Sciatic nerve (tissue), 2 donors: ENCODE measurements at regions not wholly inside any gene's neighbourhood (a gene's known extent, or its start where the extent isn't known, plus 50 kb on each side); places are given as distances from the start of the nearest gene placed in this dataset.
A peak's percentile ranks its signal among the peaks of the same experiment; 100 is the strongest.

Experiments
- ATAC-seq: fragments of 200-7000 bp; cut with Tn5 transposase; one replicate; pipeline ENCODE4 v1.9.1; 2020; ENCODE audit warnings: mild to moderate bottlenecking, moderate library complexity
- DNase-seq: peaks from one replicate; pipeline ENCODE4 v3.0.0-alpha.2; 2020; ENCODE audit warnings: low spot score
- intact Hi-C: fragments of 100-400 bp; cut with DNase I; formaldehyde crosslinking; loops from one replicate; pipeline ENCODE4 v1.14.2; 2022
- donor health status: DM: no; HTN: no; CAD: no.
- donor health status: DM: no; HTN: no; CAD: no.

DNA sequence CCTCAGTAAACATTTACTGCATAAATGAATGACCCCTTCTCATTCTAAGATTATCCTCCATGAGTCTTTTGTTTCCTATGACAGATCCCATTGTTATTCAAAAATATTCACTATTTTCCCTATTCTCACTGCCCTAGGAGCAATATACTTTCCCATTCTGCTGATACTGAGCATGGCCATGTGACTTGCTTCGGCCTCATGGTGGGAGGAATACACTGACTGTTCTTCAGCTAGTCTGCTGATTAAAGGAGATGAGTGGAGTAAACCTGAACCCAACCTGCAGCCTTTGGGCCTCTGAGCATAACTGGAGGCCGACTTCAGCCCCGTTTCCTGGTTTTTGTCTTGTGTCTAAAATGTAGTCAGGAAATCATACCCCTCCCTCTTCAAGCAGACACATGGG, 531.8 kb upstream of the SALL1 start:
- no peak for DNase-seq
- intact Hi-C loops: no loop called here
- ATAC-seq: no peak

DNA sequence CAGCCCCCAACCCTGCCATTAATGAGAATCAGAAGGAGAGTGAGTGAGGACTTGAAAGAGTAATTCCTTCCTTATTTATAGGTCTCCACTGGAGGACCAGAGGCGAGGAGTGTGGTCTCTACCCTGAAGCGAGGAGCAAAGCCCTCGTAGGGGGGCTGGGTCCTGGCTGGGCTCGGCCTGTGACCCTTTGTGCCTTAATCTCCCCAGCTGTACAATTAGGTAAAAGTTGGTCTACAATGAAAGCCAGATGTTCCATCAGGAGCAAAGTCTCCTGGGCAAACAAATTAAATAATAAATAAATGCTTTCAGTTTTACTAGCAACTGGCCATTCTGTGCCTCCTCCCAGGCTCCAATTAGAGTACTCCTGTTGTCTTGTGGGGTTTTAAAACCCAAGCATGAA, 523.5 kb upstream of the SALL1 start:
- intact Hi-C loops: no loop called here
- no peak for DNase-seq

DNA sequence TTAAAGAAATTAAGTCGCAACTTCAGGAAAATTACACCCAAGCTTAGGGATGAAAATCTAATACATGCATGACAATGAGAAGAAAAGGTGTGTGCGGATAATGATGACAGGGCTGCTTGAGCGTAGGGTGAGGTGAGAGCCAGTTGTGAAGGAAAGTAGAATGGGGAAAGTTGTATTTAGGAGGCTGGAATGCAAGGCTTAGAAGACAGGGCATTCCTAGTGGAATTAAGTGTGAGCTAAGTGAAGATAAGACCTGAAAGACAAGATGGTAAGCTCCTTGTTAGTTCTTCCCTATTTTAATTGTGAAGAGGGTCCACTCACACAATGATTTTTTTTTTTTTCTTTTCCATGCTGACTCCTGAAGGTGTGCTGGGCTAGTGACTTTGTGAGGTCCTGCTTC, 519.5 kb upstream of the SALL1 start:
- no peak for DNase-seq
- intact Hi-C loops: no loop called here
- ATAC-seq: no peak

More for the DNA sequence above, 523.5 kb upstream of the SALL1 start:
- peak; percentile 83 for ATAC-seq

DNA sequence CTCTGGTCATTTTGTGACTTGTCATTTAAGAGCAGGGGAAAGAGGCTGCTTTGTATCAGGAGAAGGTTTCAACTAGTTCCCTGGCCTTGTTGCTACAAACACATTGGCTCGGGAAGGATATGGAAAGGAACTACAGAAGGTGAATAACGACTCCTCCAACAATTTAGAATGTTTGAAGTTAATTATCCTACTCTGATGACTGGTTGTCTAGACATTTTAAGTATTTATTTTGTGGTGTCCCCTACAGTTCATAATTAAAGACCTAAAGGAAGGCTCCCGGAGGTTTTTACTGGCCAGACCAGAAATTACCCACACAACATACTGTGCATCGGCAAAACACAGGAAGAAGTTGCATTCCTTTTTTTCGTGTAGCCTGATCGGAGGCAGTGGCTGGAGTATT, 515.8 kb upstream of the SALL1 start:
- DNase-seq: no peak
- intact Hi-C loops: no loop called here
- no peak for ATAC-seq

DNA sequence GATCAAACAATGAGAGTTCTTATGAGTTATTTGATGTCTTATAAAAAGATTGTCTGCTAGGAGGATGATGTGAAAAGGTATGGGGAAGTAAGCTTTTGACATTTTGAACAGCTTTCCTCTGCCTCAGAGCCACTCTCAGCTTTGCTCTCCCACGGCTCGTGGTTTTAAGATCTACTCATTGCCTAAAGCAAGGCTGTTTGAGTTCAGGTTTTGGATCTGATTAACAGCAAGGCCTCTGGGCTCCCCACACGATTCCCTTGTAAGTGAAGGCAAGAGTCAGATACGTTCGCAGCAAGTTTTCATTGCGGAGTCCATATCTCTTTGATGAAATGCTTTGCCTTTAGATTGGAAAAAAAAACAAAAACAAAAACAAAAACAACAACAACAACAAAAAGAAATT, 515.0 kb upstream of the SALL1 start:
- ATAC-seq (no peak), DNase-seq (no peak)
- intact Hi-C loops: no loop called here

DNA sequence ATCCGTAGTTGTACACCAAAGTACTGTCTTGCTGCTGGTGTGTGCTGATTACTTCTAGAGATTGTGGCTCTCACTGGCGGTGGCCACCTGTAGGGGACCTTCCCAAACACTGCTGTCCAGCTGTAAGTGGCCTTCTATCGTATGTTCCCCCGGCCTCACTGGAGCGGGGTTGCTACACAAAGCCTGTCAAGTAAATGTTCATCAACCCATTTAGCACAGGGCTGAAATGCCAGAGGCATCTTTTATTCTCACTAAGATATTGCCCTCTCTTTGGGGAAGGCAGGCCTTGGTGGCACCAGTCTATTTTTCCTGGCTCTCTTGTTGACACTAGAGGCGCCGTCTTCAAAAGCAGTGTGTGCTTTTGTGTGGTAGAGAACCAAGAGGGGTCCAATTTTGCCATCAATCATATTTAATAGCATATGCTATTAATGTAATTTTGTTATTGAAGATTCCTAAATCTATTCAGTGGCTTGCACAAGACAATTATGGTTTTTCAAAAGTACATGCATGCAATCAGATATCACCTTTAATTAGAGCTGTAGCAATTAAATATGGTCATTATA, 514.4 kb upstream of the SALL1 start:
- ATAC-seq: no peak
- intact Hi-C loops: no loop called here
- no peak for DNase-seq

DNA sequence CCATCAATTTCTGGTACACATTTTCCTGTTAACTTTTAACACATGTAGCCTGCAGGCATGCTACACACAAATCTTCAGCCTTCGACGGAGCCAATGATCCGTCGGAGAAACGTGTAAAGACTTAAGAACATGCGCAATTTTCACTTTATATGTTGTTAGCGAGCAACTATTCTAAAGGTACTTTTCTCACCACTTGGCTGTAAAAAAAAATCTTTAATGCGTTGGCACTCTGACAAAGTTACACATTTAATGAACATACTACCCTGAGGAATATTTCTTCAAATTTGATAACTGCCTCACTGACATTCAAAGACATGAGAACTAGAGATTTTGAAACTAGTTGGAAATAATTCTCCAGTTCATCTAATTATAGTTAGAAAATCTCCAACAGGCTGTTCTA, 507.5 kb upstream of the SALL1 start:
- ATAC-seq (no peak), DNase-seq (no peak)
- intact Hi-C loops: no loop called here

DNA sequence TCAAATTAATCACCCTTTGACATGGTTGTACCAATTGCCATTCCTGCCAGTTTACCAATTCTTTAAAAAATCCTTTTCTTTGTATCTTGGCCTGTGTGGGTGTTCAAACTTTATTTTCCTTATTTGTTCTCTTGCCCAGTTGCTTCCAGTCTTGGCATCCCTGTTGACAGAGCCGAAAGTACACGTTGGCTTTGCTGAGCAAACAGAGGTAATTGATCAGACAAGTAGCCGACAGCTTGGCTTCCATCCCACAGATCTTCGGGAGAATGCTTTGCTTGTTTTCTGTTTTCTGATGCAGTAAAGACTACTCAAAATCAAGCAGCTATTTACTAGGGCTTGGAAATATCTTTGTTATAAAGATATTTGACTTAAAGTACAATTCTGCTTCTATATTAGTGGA, 506.8 kb upstream of the SALL1 start:
- no peak for DNase-seq
- no peak for ATAC-seq
- intact Hi-C loops: no loop called here

DNA sequence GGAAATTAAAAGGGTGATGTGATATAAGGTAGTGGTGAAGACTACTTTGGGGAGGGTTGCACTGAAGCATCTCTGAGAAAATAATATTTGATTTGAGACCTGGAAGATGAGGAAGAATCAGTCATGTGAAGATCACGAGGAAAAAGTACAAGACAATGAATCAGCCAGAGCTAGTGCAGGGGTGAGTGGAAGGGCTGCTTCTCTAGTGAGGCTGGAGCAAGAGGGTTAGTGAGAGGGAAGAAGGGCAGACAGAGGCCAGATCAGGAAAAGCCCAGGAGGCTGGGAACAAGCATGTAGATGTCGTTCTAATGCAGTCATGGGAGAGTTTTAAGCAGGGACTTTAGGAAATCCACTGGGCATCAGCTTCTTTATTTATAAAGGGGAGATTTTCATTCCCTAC, 504.2 kb upstream of the SALL1 start:
- ATAC-seq (no peak), DNase-seq (no peak)
- intact Hi-C loops: no loop called here

DNA sequence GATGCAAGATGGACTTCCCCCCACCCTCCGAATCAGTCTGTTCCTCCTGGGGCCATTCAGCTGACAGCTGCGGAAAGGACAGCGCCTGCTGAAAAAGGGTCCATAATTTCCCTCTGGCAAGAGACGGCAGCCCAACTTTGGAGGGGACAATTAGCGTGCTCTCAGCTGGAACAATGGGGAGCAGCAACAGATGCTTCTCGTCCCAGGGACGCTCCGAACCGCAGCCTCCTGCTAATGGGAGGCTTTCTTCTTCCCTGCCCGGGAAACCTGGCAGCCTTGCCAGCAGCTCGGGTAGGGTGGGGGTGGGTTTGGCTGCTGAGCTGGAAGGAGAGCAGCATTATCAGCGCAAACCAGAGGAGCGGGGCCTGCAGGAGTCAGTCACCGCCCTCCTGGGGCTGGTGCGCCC, 500.0 kb upstream of the SALL1 start:
- intact Hi-C loops: no loop called here
- ATAC-seq (no peak), DNase-seq (no peak)

DNA sequence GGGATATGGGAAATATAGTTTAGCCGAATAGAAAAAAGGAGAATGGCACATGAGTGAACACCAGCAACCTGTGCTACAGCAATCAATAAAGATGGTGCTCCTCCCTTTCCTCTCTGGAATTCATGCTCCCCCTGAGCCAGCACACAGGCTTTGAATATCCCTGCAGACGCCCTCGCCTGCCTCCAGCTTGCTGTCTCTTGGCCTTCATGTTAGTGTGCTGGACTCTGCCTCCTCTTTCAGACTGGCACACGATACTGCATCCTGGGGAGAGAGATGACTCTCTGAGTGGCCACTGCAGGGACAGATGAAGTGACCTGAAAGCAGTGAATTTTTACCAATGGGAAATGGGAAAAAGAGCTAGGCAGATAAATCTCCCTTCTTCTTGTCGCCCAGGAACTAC, 498.6 kb upstream of the SALL1 start:
- ATAC-seq (no peak), DNase-seq (no peak)
- intact Hi-C loops: no loop called here

DNA sequence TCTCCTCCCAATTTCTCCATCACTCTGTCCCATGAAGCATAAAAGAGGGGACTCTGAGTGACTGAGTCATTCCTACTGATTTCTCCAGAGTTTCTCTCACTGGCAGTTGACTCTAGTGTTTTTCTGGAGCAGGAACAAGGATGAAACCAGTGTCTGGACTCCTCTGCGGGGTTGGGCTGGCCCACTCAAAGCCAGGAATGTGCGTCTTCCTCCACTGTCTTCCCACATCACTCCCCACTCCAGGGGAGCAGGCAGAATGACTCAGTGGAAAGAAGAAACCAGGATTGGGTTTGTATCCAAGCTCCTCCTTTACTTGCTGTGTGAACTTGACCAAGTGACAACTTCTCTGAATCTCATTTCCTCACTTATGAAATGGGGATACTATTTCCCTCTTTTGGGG, 497.5 kb upstream of the SALL1 start:
- no peak for DNase-seq
- intact Hi-C loops: no loop called here
- ATAC-seq: no peak

DNA sequence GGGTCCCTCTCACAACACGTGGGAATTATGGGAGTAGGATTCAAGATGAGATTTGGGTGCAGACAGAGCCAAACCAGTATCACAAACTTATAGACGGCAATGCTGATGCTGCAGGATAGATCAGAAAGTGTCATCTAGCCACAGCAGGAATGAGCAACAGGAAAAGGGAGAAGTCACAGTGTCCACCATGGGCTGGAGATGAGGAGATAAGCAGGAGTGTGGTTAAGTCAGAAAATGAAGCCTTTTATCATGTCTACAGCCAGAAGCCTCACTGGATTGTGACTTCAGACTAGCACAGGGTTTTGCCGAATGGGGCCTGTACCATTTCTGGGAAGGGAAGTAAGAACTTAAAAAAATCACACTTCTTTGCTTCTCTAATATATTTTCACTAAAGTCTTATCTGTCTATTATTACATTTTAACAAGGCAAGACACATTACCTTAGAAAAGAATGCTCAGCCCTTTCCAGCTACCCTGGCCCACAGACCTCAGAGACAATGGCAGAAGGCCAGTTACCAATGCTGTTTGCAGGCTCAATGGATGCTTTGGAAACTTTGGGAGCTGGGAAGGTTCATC, 490.2 kb upstream of the SALL1 start:
- intact Hi-C loops: no loop called here
- ATAC-seq (no peak), DNase-seq (no peak)

DNA sequence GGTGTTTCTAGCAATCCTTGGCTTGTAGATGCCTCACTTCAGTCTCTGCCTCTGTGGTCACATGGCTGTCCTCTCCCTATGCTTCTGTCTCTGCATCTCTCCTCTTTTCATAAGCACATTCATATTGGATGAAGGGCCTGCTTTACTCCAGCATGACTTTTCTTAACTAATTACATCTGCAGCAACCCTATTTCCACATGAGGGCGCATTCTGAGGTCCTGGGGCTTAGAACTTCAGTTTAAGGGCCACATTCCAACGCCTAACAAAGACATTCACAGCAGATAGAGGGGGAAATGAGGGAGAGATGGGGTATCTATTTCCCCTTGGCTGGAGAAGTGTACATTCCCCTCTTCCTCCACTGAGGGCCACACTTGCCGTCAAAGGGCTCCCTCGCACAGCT, 489.1 kb upstream of the SALL1 start:
- intact Hi-C loops: no loop called here
- no peak for DNase-seq
- no peak for ATAC-seq

DNA sequence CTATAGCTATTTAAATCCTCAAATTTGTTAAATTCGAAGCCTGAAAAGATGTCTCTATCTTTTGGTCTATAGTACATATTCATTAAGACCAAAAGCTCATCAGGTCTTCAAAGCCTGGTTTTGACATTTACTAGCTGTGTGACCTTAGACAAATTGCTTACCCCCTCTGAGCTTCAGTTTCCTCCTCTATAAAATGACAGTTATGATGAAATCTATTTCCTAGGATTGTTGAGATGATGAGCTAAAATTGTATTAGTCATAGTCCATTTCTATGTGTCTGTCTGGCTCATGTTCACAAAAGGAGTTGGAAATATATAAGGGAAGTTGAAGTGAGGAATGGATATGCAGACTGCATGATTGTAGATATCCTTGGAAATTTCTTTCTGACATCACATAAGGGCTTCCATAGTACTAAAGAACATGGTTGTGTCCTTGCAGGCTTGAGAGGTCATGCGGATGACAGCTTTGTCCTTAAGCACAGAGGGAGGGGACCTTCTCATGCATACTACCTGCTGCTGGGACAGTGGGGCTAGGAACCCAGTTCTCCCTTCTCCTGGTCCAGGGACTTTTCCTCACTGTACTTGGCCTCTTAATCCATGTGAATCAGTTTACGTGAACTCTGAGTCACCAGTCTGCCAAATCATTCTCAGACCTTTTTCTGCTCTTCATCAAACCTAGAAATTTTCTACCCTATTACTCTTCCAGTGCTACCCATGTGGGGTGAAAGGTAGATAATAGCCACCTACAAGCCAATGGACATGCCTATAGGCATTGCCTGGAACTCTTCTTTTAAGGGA, 487.5 kb upstream of the SALL1 start:
- DNase-seq: no peak
- intact Hi-C loops: no loop called here
- no peak for ATAC-seq

DNA sequence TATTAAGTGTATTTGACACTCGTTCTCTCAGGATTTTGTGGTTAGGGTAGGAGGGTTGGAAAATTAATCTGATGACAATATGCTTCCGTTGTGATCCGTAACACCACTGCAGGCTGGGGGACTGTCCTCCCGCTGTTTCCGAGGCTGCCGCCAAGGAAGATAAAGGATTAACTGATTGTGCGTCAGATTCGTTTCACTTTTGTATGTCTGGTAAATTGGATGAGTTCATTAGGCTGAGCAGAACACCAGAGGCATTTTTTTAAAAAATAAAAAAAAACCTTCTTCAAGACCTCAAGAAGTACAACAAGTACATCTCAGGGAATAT, 486.7 kb upstream of the SALL1 start:
- intact Hi-C loops: no loop called here
- ATAC-seq (peak; percentile 41), DNase-seq (no peak)

DNA sequence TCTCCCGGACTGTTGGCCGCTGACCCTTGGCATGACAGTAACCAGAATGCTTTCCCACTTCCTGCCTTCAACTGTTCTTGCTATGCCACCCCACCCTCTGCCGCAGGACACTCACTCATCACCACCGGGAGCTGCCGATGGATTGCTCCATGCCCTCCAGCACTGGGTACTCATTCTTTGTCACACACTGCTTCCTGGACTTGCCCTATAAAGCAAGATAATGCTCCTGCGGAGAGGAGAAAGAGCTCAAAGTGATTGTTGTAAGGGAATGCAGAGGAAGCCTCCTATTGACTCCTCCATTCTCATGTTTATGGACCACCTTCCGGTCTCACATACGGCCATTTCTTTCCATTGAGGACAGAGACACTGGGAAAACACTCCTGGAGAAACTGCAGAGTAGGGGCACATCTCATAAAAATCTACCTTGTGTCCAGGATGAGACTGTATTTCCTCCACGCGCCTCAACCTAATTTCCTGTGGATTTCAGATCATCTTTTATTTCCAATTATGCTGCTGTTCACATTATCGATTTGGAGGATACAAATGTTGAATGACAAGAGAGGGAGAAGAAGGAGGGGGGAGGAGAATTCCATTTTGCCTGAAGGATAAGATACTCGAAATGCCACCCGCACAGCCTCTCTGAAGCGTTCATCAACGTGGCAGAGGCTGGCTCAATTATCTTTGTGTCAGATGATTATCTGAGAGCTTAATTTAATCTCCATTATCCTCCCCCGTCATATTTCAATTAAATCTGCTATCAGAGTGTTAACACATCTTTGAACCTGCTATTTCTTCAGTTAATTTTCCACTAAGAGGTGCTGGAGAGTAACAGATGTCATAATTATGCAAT, 486.1 kb upstream of the SALL1 start:
- no peak for DNase-seq
- intact Hi-C loops: no loop called here
- ATAC-seq: no peak

DNA sequence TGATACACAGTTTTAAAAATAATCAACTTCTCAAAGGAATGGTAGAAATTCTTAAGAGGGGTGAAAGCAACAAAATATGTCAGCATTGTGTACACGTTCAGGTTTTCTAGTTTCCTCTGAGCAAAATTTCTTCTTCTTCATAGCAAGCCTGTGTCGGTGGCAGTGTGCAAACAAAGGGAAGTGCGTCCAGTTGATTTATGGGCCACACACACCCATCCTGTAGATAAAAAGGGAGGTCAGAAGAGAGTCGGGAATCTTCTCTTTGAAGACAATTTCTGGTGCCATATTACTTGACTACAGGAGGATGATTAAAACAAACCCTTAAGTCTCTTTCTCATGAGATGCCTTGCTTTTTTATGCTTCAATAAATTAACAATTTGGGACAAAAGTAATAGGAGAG, 484.1 kb upstream of the SALL1 start:
- DNase-seq (no peak), ATAC-seq (no peak)
- intact Hi-C loops: no loop called here

DNA sequence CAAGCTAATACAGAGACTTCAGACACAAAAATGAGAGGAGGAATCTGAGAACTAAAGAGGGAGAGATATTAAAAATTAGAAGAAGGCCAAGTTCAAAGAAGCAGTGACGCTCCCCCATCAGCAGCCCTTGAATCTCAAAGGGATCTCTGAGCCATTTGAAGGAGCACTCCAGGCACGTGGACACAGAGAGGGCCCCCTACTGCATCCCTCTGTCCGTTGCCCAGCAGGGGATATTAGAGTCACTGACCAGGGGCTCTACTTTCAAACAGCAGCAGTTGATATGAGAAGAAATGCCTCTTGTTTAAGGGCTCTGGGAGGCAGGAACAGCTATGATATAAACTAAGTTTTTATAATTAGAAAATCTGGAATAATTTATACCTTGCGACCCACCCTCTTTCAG, 479.0 kb upstream of the SALL1 start:
- no peak for DNase-seq
- ATAC-seq: no peak
- intact Hi-C loops: no loop called here

DNA sequence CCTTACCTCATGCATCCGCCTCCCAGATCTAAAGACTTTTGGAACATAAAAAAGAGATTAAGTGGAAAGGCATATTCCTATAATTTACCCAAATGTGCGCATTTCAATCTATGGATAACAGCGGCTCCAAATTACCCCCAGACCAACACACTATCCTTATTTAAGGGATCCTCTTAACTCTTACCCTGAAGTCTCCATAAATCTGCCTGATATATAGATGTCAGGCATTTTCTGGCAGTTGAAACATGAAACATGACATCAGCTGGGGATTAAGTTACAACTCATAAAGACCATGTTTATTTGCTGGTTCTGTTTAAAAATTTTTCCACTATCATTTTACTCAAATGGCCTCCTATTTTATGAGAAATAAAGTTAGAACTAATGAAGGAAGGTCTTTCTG, 478.5 kb upstream of the SALL1 start:
- intact Hi-C loops: no loop called here
- no peak for ATAC-seq

More for the DNA sequence above, 478.5 kb upstream of the SALL1 start:
- DNase-seq: no peak
